Dedifferentiated amniotic fluid mesenchymal stem cell (primary cell): ENCODE measurements at regions not wholly inside any gene's neighbourhood (a gene's known extent, or its start where the extent isn't known, plus 50 kb on each side); places are given as distances from the start of the nearest gene placed in this dataset.

Experiments
- DNase-seq: peaks from one replicate; pipeline ENCODE4 v3.0.0-alpha.2; 2016; ENCODE audit errors: extremely low spot score

- DNase-seq = peak; percentile 65
Observed at GRCh38 chr9:16197578-16198370, 644.9 kb downstream of the CCDC171 start.

GRCh38 chr9:16198996-16199395, 646.2 kb downstream of the CCDC171 start:
- DNase-seq = no peak

- no peak for DNase-seq
Observed at GRCh38 chr9:16202221-16202620, 649.4 kb downstream of the CCDC171 start.

GRCh38 chr9:16202914-16203728, 650.3 kb downstream of the CCDC171 start:
- DNase-seq = peak; percentile 82

- DNase-seq = no peak
Observed at GRCh38 chr9:16203729-16204573, 651.1 kb downstream of the CCDC171 start.

GRCh38 chr9:16205455-16205854, 652.6 kb downstream of the CCDC171 start:
- DNase-seq = no peak

GRCh38 chr9:16206518-16206917, 653.7 kb downstream of the CCDC171 start:
- DNase-seq = no peak

- no peak for DNase-seq
Observed at GRCh38 chr9:16207161-16207560, 654.3 kb downstream of the CCDC171 start.

- no peak for DNase-seq
Observed at GRCh38 chr9:16210440-16210839, 657.6 kb downstream of the CCDC171 start.

- DNase-seq = no peak
Observed at GRCh38 chr9:16211946-16212345, 658.5 kb downstream of the BNC2 start.

- peak; percentile 97 for DNase-seq
Observed at GRCh38 chr9:16213781-16214515, 656.5 kb downstream of the BNC2 start.

- no peak for DNase-seq
Observed at GRCh38 chr9:16214677-16215352, 655.7 kb downstream of the BNC2 start.

- no peak for DNase-seq
Observed at GRCh38 chr9:16215353-16215680, 655.2 kb downstream of the BNC2 start.

- DNase-seq = no peak
Observed at GRCh38 chr9:16217943-16218701, 652.3 kb downstream of the BNC2 start.

GRCh38 chr9:16221366-16221765, 649.1 kb downstream of the BNC2 start:
- no peak for DNase-seq

- DNase-seq = no peak
Observed at GRCh38 chr9:16221822-16222547, 648.5 kb downstream of the BNC2 start.

- no peak for DNase-seq
Observed at GRCh38 chr9:16223074-16223871, 647.2 kb downstream of the BNC2 start.

- DNase-seq = no peak
Observed at GRCh38 chr9:16230731-16231130, 639.7 kb downstream of the BNC2 start.

GRCh38 chr9:16236311-16236710, 634.2 kb downstream of the BNC2 start:
- DNase-seq = peak; percentile 65
